VCaP (cell line): ENCODE measurements at regions not wholly inside any gene's neighbourhood (a gene's known extent, or its start where the extent isn't known, plus 50 kb on each side); places are given as distances from the start of the nearest gene placed in this dataset.

ENCODE experiments used
- H3K27ac ChIP-seq: fragments of 450-650 bp; 2 replicates; pipeline ENCODE4 v1.5.1; 2017
- CTCF ChIP-seq: fragments of 450-650 bp; conservative IDR thresholded peaks from 2 replicates; pipeline ENCODE4 v1.5.1; 2017; ENCODE audit warnings: mild to moderate bottlenecking, moderate library complexity

GRCh38 chr9:85185486-85186217 is 516.1 kb downstream of the NTRK2 start:
- no peak overlapping the region for H3K27ac ChIP-seq
- TF ChIP-seq CTCF = no peak

GRCh38 chr9:85182383-85182782 is 512.9 kb downstream of the NTRK2 start:
- no peak for TF ChIP-seq CTCF
- no peak overlapping the region for H3K27ac ChIP-seq

- TF ChIP-seq CTCF = no peak
- H3K27ac ChIP-seq = no peak overlapping the region
Measured at GRCh38 chr9:85178474-85178873, 508.9 kb downstream of the NTRK2 start.

- TF ChIP-seq CTCF = no peak
- H3K27ac ChIP-seq = no peak overlapping the region
Measured at GRCh38 chr9:85173967-85174366, 504.4 kb downstream of the NTRK2 start.

GRCh38 chr9:85172001-85172978 is 502.8 kb downstream of the NTRK2 start:
- no peak overlapping the region for H3K27ac ChIP-seq
- no peak for TF ChIP-seq CTCF

GRCh38 chr9:85171163-85171562 is 501.6 kb downstream of the NTRK2 start:
- TF ChIP-seq CTCF = no peak
- H3K27ac ChIP-seq = no peak overlapping the region

- TF ChIP-seq CTCF = no peak
- H3K27ac ChIP-seq = no peak overlapping the region
Measured at GRCh38 chr9:85168412-85168811, 498.9 kb downstream of the NTRK2 start.
